Motor neuron (in vitro differentiated cells): ENCODE measurements at regions not wholly inside any gene's neighbourhood (a gene's known extent, or its start where the extent isn't known, plus 50 kb on each side); places are given as distances from the start of the nearest gene placed in this dataset.

Experiments
- ATAC-seq, 8 experiments: fragments of 200-7000 bp; cut with Tn5 transposase; replicated peaks in 6 of 8; 2 replicates each; pipeline ENCODE4 v1.8.0; 2021; ENCODE audit warnings: mild to moderate bottlenecking in 8 of 8, moderate library complexity in 8 of 8
- H3K27ac ChIP-seq, 2 donors: fragments of 250-450 bp; sonication (Bioruptor Pico); 2 replicates each; pipeline ENCODE4 v1.9.0; 2021; ENCODE audit warnings: antibody characterized with exemption in 2 of 2, mild to moderate bottlenecking in 2 of 2, moderate library complexity in 1 of 2
- H3K4me1 ChIP-seq, 2 donors: fragments of 250-450 bp; sonication (Bioruptor Pico); replicated peaks in 1 of 2; 2 replicates each; pipeline ENCODE4 v1.6.1; 2021; ENCODE audit warnings: antibody characterized with exemption in 2 of 2, mild to moderate bottlenecking in 2 of 2, moderate library complexity in 1 of 2
- H3K4me3 ChIP-seq, 5 donors: fragments of 250-450 bp; sonication (Bioruptor Pico); 2 replicates each; pipeline ENCODE4 v1.9.0; 2021; ENCODE audit warnings: antibody characterized with exemption in 5 of 5, mild to moderate bottlenecking in 5 of 5, moderate library complexity in 4 of 5
- WGBS, 10 experiments: fragments of 450-650 bp; shearing (Covaris generic); methylation state at CpG; one replicate each; pipeline ENCODE4 v1.0.0; 2022; 5-methylcytosine and 5-hydroxymethylcytosine counted together
- in situ Hi-C, 9 experiments: fragments of 400-800 bp; cut with MboI; loops; one replicate each; pipeline ENCODE4 v1.15.0; 2021; ENCODE audit warnings: low sequenced_read_pairs in 9 of 9, low pct_unique_long_range_greater_than_20kb in 2 of 9; ENCODE audit not compliant: unreplicated experiment in 9 of 9

GRCh38 chr3:151974067-151974466, 100.6 kb downstream of the SUCNR1 start:
- H3K4me1 ChIP-seq = no peaks in the 10 kb centered on the region
- in situ Hi-C loops = no loop called here

GRCh38 chr3:151976211-151977050, 103.0 kb downstream of the SUCNR1 start:
- Histone ChIP-seq H3K27ac (no peak overlapping the region), H3K4me1 (no peaks in the 10 kb centered on the region), H3K4me3 (no peak overlapping the region)
- in situ Hi-C loops = no loop called here
- ATAC-seq = peak in 3 of 8 experiments; percentile 69 to 86 (median 81)
- whole genome bisulfite sequencing, 10 experiments = 6 to 100% (median 56%) methylated on average over 2 to 3 of the region's 3 CpGs; no CpG with 5 or more reads in 1 of the 10 experiments

More at GRCh38 chr3:151974067-151974466, 100.6 kb downstream of the SUCNR1 start:
- peak in 3 of 8 experiments; percentile 18 to 88 (median 70) for ATAC-seq
- WGBS, 10 experiments = 31 to 94% (median 55%) methylated on average over 2 to 3 of the region's 3 CpGs
- Histone ChIP-seq H3K4me3 (no peak overlapping the region), H3K27ac (no peak overlapping the region)

GRCh38 chr3:151979906-151980305, 106.5 kb downstream of the SUCNR1 start:
- no peaks in the 10 kb centered on the region for H3K4me1 ChIP-seq
- in situ Hi-C loops = no loop called here
- no peak for ATAC-seq
- no peak overlapping the region for H3K4me3 ChIP-seq
- whole genome bisulfite sequencing, 10 experiments = 0 to 50% (median 8%) methylated on average over 1 of the region's 1 CpG; no CpG with 5 or more reads in 1 of the 10 experiments
- no peak overlapping the region for H3K27ac ChIP-seq

GRCh38 chr3:151983538-151983937, 110.1 kb downstream of the SUCNR1 start:
- ATAC-seq = no peak
- in situ Hi-C loops = no loop called here
- WGBS, 10 experiments = 75 to 100% (median 90%) methylated on average over 1 to 7 of the region's 7 CpGs

GRCh38 chr3:151985787-151986430, 112.5 kb downstream of the SUCNR1 start:
- ATAC-seq = no peak
- Histone ChIP-seq H3K4me3 (no peak overlapping the region), H3K27ac (no peak overlapping the region), H3K4me1 (no peaks in the 10 kb centered on the region)
- in situ Hi-C loops = no loop called here
- WGBS, 10 experiments = 57 to 100% (median 81%) methylated on average over 1 to 2 of the region's 2 CpGs; no CpG with 5 or more reads in 4 of the 10 experiments

More at GRCh38 chr3:151983538-151983937, 110.1 kb downstream of the SUCNR1 start:
- Histone ChIP-seq H3K4me3 (no peak overlapping the region), H3K27ac (no peak overlapping the region), H3K4me1 (no peaks in the 10 kb centered on the region)

- WGBS, 10 experiments = 36 to 100% (median 85%) methylated on average over 1 of the region's 1 CpG; no CpG with 5 or more reads in 2 of the 10 experiments
- Histone ChIP-seq H3K27ac (no peak overlapping the region), H3K4me3 (no peak overlapping the region), H3K4me1 (no peaks in the 10 kb centered on the region)
- in situ Hi-C loops = no loop called here
- ATAC-seq = no peak
Measured at GRCh38 chr3:151987893-151988292, 114.5 kb downstream of the SUCNR1 start.

GRCh38 chr3:151989621-151990020, 116.2 kb downstream of the SUCNR1 start:
- no peak overlapping the region for H3K27ac ChIP-seq
- ATAC-seq = no peak
- no peaks in the 10 kb centered on the region for H3K4me1 ChIP-seq
- in situ Hi-C loops = no loop called here
- H3K4me3 ChIP-seq = no peak overlapping the region

- no peak overlapping the region for H3K4me3 ChIP-seq
- WGBS, 10 experiments = 20 to 88% (median 64%) methylated on average over 1 to 2 of the region's 2 CpGs; no CpG with 5 or more reads in 2 of the 10 experiments
- ATAC-seq = no peak
- H3K4me1 ChIP-seq = no peaks in the 10 kb centered on the region
- no peak overlapping the region for H3K27ac ChIP-seq
- in situ Hi-C loops = no loop called here
Measured at GRCh38 chr3:151990696-151991376, 117.4 kb downstream of the SUCNR1 start.

- 60 to 97% (median 92%) methylated on average over 1 to 4 of the region's 4 CpGs for whole genome bisulfite sequencing, 10 experiments
- H3K4me1 ChIP-seq = no peaks in the 10 kb centered on the region
- ATAC-seq = no peak
- no peak overlapping the region for H3K4me3 ChIP-seq
- no peak overlapping the region for H3K27ac ChIP-seq
- in situ Hi-C loops = no loop called here
Measured at GRCh38 chr3:151992326-151993041, 119.0 kb downstream of the SUCNR1 start.

GRCh38 chr3:151995091-151995490, 121.6 kb downstream of the SUCNR1 start:
- 71 to 100% (median 100%) methylated on average over 1 of the region's 1 CpG; no CpG with 5 or more reads in 2 of the 10 experiments for WGBS, 10 experiments
- no peak overlapping the region for H3K4me3 ChIP-seq
- H3K27ac ChIP-seq = no peak overlapping the region
- no peaks in the 10 kb centered on the region for H3K4me1 ChIP-seq
- in situ Hi-C loops = no loop called here
- ATAC-seq = no peak

GRCh38 chr3:151998744-151999143, 125.3 kb downstream of the SUCNR1 start:
- Histone ChIP-seq H3K4me3 (no peak overlapping the region), H3K27ac (no peak overlapping the region), H3K4me1 (no peaks in the 10 kb centered on the region)
- 90 to 100% (median 100%) methylated on average over 1 to 2 of the region's 2 CpGs; no CpG with 5 or more reads in 5 of the 10 experiments for WGBS, 10 experiments
- in situ Hi-C loops = no loop called here
- ATAC-seq = no peak

GRCh38 chr3:151999936-152000335, 126.5 kb downstream of the SUCNR1 start:
- no peak overlapping the region for H3K27ac ChIP-seq
- H3K4me3 ChIP-seq = no peak overlapping the region
- WGBS, 10 experiments = 83 to 100% (median 92%) methylated on average over 1 to 5 of the region's 5 CpGs; no CpG with 5 or more reads in 1 of the 10 experiments
- no peak for ATAC-seq
- H3K4me1 ChIP-seq = no peaks in the 10 kb centered on the region
- in situ Hi-C loops = no loop called here
